ENCODE measurements at regions not wholly inside any gene's neighbourhood (a gene's known extent, or its start where the extent isn't known, plus 50 kb on each side); places are given as distances from the start of the nearest gene placed in this dataset.

DNA sequence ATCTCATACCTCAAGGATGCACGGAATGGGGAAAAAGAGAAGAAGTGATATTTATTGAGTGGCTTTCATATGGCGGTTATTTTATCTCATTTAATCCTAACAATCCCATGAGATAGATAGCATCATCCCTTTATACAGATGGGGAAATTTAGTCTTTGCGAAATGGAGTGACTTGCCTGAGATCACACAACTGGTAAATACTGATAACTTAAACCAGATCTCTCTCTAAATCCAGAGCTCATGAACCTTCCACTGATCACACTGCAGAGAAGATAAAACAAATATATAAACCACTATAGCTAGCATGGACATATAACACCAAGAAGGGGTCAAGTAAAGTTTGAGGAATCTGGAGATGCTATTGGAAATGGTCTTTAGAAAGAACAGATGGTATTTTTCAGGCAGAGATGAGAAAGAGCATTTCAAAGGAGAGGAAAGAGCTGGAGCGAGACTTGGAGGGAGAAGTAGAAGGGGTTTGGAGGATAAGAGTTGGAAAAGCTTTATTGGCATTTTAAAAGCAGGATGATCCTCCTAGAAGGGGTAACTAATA is 139.8 kb upstream of the TNFAIP3 start:
- DNase-seq = no peak
- no peak for ATAC-seq
- 67 to 77% methylated on average over 4 of the region's 4 CpGs for WGBS, 2 donors
- H3K9me3 ChIP-seq = no peaks in the 10 kb centered on the region
- TF ChIP-seq, protein P1, sequence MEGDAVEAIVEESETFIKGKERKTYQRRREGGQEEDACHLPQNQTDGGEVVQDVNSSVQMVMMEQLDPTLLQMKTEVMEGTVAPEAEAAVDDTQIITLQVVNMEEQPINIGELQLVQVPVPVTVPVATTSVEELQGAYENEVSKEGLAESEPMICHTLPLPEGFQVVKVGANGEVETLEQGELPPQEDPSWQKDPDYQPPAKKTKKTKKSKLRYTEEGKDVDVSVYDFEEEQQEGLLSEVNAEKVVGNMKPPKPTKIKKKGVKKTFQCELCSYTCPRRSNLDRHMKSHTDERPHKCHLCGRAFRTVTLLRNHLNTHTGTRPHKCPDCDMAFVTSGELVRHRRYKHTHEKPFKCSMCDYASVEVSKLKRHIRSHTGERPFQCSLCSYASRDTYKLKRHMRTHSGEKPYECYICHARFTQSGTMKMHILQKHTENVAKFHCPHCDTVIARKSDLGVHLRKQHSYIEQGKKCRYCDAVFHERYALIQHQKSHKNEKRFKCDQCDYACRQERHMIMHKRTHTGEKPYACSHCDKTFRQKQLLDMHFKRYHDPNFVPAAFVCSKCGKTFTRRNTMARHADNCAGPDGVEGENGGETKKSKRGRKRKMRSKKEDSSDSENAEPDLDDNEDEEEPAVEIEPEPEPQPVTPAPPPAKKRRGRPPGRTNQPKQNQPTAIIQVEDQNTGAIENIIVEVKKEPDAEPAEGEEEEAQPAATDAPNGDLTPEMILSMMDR (IDR thresholded peaks at IDR 0.05) = no peak
- H3K4me1 ChIP-seq = peaks cover 0 to 76% (median 0%) of the 10 kb centered on the region in 9 donors
- H3K27ac ChIP-seq = no peak overlapping the region
- H3K4me3 ChIP-seq = no peak overlapping the region
- H3K27me3 ChIP-seq = no peaks in the 10 kb centered on the region
- intact Hi-C loops (cut with DNase I) = no loop called here
- H3K36me3 ChIP-seq = no peaks in the 10 kb centered on the region

DNA sequence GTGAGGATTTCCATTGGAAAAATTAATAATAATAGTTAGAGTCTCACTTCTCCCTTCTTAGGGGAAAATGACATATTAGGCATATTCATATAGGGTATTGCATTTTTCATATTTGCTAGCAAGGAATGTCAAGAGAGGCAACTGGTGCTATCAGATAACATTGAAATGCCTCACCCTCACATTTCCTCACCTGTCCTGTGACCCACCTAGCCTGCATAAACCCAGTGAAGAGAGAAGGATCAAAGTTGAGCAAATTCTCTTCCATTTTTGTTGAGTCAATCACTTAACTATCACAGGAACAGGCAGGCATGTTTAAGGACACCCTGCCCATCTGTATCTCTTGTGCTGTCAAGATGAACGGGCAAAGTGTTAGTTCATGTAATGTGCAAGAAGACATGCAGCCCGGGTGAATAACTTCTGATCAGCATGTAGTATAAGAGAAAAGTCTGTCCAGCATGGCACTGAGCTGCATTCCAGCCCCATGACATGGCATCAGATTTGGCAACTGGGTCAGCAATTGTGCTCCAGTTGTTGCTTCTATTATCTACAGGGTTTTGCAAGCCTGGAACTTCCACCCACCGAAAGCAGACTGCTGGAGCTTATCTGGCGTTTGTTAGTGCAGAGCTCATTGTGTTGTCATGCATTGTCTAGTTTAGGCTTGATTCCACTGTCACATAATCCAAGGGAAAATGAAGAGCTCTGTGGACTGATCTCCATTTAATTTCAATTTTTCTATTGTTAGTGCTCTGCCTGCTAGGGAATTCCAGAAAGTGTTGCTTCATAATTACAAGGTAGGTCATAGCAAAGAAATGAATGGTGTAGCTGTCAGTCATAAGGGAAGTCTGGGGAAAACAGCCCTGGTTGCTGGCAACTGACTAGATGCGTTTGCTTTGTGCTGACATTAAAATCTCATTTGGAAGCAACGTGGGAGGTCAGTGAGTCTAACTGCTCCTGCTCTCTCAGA is 138.4 kb upstream of the TNFAIP3 start:
- no peaks in the 10 kb centered on the region for H3K27me3 ChIP-seq
- H3K4me3 ChIP-seq = no peak overlapping the region
- ATAC-seq (peak; percentile 37 to 93 (median 81)), DNase-seq (peak in 1 of 2 donors; percentile 36)
- WGBS, 2 donors = 27 to 39% methylated on average over 6 of the region's 6 CpGs
- H3K36me3 ChIP-seq = no peaks in the 10 kb centered on the region
- intact Hi-C loops (cut with DNase I) = no loop called here
- H3K9me3 ChIP-seq = no peaks in the 10 kb centered on the region
- H3K4me1 ChIP-seq = peaks cover 0 to 74% (median 0%) of the 10 kb centered on the region in 9 donors
- TF ChIP-seq, protein P1 (IDR thresholded peaks at IDR 0.05) = no peak
- H3K27ac ChIP-seq = peak overlapping the region in 7 of 10 donors; percentile 38 to 70 (median 52)

DNA sequence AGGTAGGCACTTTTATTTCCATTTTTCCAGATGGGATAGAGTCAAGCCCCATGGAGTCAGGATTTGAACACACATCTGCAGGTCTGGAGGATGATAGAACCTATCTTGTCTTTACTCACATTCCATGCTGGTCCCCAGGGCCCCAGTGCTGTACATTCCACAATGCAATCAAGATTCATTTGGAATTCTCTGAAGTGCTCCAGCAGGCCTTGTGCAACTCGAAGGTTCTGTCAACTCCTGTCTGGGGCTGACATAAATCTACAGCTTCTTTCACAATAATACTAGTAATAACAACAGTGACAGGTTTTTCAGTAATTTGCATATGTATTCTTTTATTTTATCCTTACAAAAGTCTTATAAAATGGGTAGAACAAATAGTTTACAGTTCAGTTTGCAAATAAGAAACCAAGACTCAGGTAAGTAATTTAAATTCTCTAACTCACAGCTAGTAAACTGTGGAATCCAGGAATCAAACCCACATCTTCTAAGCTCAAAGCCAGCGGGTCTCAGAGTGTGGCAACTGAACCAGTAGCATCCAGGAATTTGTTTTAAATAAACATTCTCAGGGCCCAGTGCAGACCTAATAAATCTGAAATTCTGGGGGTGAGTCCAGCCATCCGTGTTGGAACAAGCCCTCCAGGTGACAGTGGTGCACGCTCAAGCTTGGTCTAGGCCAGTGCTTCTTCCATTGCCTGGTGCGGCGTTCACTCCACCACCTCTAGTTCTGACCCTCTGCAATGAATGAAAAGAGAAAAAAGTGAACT is 137.0 kb upstream of the TNFAIP3 start:
- intact Hi-C loops (cut with DNase I) = no loop called here
- H3K9me3 ChIP-seq = no peaks in the 10 kb centered on the region

More for the DNA sequence above, 137.0 kb upstream of the TNFAIP3 start:
- H3K4me1 ChIP-seq = peaks cover 0 to 77% (median 0%) of the 10 kb centered on the region in 9 donors
- 88 to 93% methylated on average over 6 of the region's 6 CpGs for WGBS, 2 donors
- TF ChIP-seq, protein P1 (IDR thresholded peaks at IDR 0.05) = no peak
- no peaks in the 10 kb centered on the region for H3K27me3 ChIP-seq
- DNase-seq = no peak
- no peaks in the 10 kb centered on the region for H3K36me3 ChIP-seq
- ATAC-seq = no peak
- peak overlapping the region in 2 of 10 donors; percentile 52 to 63 for H3K27ac ChIP-seq
- no peak overlapping the region for H3K4me3 ChIP-seq

All from heart right ventricle (tissue), 16 donors.